ENCODE measurements at regions not wholly inside any gene's neighbourhood (a gene's known extent, or its start where the extent isn't known, plus 50 kb on each side); places are given as distances from the start of the nearest gene placed in this dataset.

- no peak for ATAC-seq
- H3K9me3 Mint-ChIP-seq, result peaks cover 4% of the 10 kb centered on the region
- H3K36me3 Mint-ChIP-seq, result no peaks in the 10 kb centered on the region
- no peak overlapping the region for H3K27ac Mint-ChIP-seq
- no peaks in the 10 kb centered on the region for H3K4me1 Mint-ChIP-seq
- H3K4me3 Mint-ChIP-seq, result no peak overlapping the region
- H3K27me3 Mint-ChIP-seq, result no peaks in the 10 kb centered on the region
Observed at GRCh38 chr5:74072646-74073045, 446.6 kb downstream of the ARHGEF28 start.

- H3K4me3 Mint-ChIP-seq, result no peak overlapping the region
- H3K9me3 Mint-ChIP-seq, result no peaks in the 10 kb centered on the region
- no peaks in the 10 kb centered on the region for H3K36me3 Mint-ChIP-seq
- no peak overlapping the region for H3K27ac Mint-ChIP-seq
- no peak for ATAC-seq
- H3K4me1 Mint-ChIP-seq, result no peaks in the 10 kb centered on the region
- H3K27me3 Mint-ChIP-seq, result no peaks in the 10 kb centered on the region
Observed at GRCh38 chr5:74070766-74071165, 444.8 kb downstream of the ARHGEF28 start.

- H3K4me1 Mint-ChIP-seq, result no peaks in the 10 kb centered on the region
- no peak for ATAC-seq
- no peaks in the 10 kb centered on the region for H3K36me3 Mint-ChIP-seq
- H3K27me3 Mint-ChIP-seq, result no peaks in the 10 kb centered on the region
- no peak overlapping the region for H3K4me3 Mint-ChIP-seq
- H3K27ac Mint-ChIP-seq, result no peak overlapping the region
- H3K9me3 Mint-ChIP-seq, result no peaks in the 10 kb centered on the region
Observed at GRCh38 chr5:74069741-74070140, 443.7 kb downstream of the ARHGEF28 start.

- no peaks in the 10 kb centered on the region for H3K9me3 Mint-ChIP-seq
- no peaks in the 10 kb centered on the region for H3K4me1 Mint-ChIP-seq
- ATAC-seq, result no peak
- no peak overlapping the region for H3K27ac Mint-ChIP-seq
- no peak overlapping the region for H3K4me3 Mint-ChIP-seq
- H3K27me3 Mint-ChIP-seq, result no peaks in the 10 kb centered on the region
- H3K36me3 Mint-ChIP-seq, result no peaks in the 10 kb centered on the region
Observed at GRCh38 chr5:74067748-74068541, 441.9 kb downstream of the ARHGEF28 start.

GRCh38 chr5:74064911-74065310 is 438.9 kb downstream of the ARHGEF28 start:
- H3K27ac Mint-ChIP-seq, result no peak overlapping the region
- H3K4me3 Mint-ChIP-seq, result no peak overlapping the region
- no peaks in the 10 kb centered on the region for H3K36me3 Mint-ChIP-seq
- H3K27me3 Mint-ChIP-seq, result no peaks in the 10 kb centered on the region
- no peaks in the 10 kb centered on the region for H3K4me1 Mint-ChIP-seq
- no peak for ATAC-seq
- H3K9me3 Mint-ChIP-seq, result no peaks in the 10 kb centered on the region

GRCh38 chr5:74064225-74064624 is 438.2 kb downstream of the ARHGEF28 start:
- H3K4me3 Mint-ChIP-seq, result no peak overlapping the region
- ATAC-seq, result no peak

GRCh38 chr5:74063821-74064220 is 437.8 kb downstream of the ARHGEF28 start:
- peak; percentile 41 for ATAC-seq
- H3K4me3 Mint-ChIP-seq, result no peak overlapping the region

More at GRCh38 chr5:74064225-74064624, 438.2 kb downstream of the ARHGEF28 start:
- Mint-ChIP-seq H3K4me1 (no peaks in the 10 kb centered on the region), H3K27ac (no peak overlapping the region), H3K36me3 (no peaks in the 10 kb centered on the region), H3K9me3 (no peaks in the 10 kb centered on the region), H3K27me3 (no peaks in the 10 kb centered on the region)

GRCh38 chr5:74063346-74063745 is 437.4 kb downstream of the ARHGEF28 start:
- H3K36me3 Mint-ChIP-seq, result no peaks in the 10 kb centered on the region
- ATAC-seq, result no peak
- H3K27ac Mint-ChIP-seq, result no peak overlapping the region
- no peaks in the 10 kb centered on the region for H3K9me3 Mint-ChIP-seq
- H3K4me3 Mint-ChIP-seq, result no peak overlapping the region
- no peaks in the 10 kb centered on the region for H3K4me1 Mint-ChIP-seq
- H3K27me3 Mint-ChIP-seq, result no peaks in the 10 kb centered on the region

More at GRCh38 chr5:74063821-74064220, 437.8 kb downstream of the ARHGEF28 start:
- Mint-ChIP-seq H3K36me3 (no peaks in the 10 kb centered on the region), H3K9me3 (no peaks in the 10 kb centered on the region), H3K4me1 (no peaks in the 10 kb centered on the region), H3K27me3 (no peaks in the 10 kb centered on the region), H3K27ac (no peak overlapping the region)

GRCh38 chr5:74061292-74061691 is 435.3 kb downstream of the ARHGEF28 start:
- Mint-ChIP-seq H3K27ac (no peak overlapping the region), H3K36me3 (no peaks in the 10 kb centered on the region), H3K27me3 (peaks cover 6% of the 10 kb centered on the region), H3K4me1 (no peaks in the 10 kb centered on the region), H3K4me3 (no peak overlapping the region), H3K9me3 (no peaks in the 10 kb centered on the region)
- peak; percentile 35 for ATAC-seq

- no peak for ATAC-seq
- H3K9me3 Mint-ChIP-seq, result no peaks in the 10 kb centered on the region
- no peaks in the 10 kb centered on the region for H3K36me3 Mint-ChIP-seq
Observed at GRCh38 chr5:74059706-74060105, 433.7 kb downstream of the ARHGEF28 start.

GRCh38 chr5:74056789-74057164 is 430.8 kb downstream of the ARHGEF28 start:
- H3K9me3 Mint-ChIP-seq, result no peaks in the 10 kb centered on the region
- H3K4me3 Mint-ChIP-seq, result no peak overlapping the region
- no peak for ATAC-seq
- peaks cover 6% of the 10 kb centered on the region for H3K27me3 Mint-ChIP-seq
- H3K27ac Mint-ChIP-seq, result no peak overlapping the region
- H3K4me1 Mint-ChIP-seq, result no peaks in the 10 kb centered on the region
- no peaks in the 10 kb centered on the region for H3K36me3 Mint-ChIP-seq

More at GRCh38 chr5:74059706-74060105, 433.7 kb downstream of the ARHGEF28 start:
- H3K27ac Mint-ChIP-seq, result no peak overlapping the region
- H3K4me1 Mint-ChIP-seq, result no peaks in the 10 kb centered on the region
- no peak overlapping the region for H3K4me3 Mint-ChIP-seq
- H3K27me3 Mint-ChIP-seq, result peaks cover 6% of the 10 kb centered on the region

GRCh38 chr5:74056107-74056788 is 430.3 kb downstream of the ARHGEF28 start:
- peak; percentile 25 for ATAC-seq
- no peak overlapping the region for H3K4me3 Mint-ChIP-seq
- H3K4me1 Mint-ChIP-seq, result no peaks in the 10 kb centered on the region
- peaks cover 6% of the 10 kb centered on the region for H3K27me3 Mint-ChIP-seq
- no peaks in the 10 kb centered on the region for H3K36me3 Mint-ChIP-seq
- H3K27ac Mint-ChIP-seq, result no peak overlapping the region
- H3K9me3 Mint-ChIP-seq, result no peaks in the 10 kb centered on the region

GRCh38 chr5:74055486-74056106 is 429.6 kb downstream of the ARHGEF28 start:
- no peaks in the 10 kb centered on the region for H3K4me1 Mint-ChIP-seq
- H3K27ac Mint-ChIP-seq, result no peak overlapping the region
- no peak for ATAC-seq
- H3K9me3 Mint-ChIP-seq, result no peaks in the 10 kb centered on the region
- peaks cover 6% of the 10 kb centered on the region for H3K27me3 Mint-ChIP-seq
- no peak overlapping the region for H3K4me3 Mint-ChIP-seq
- H3K36me3 Mint-ChIP-seq, result no peaks in the 10 kb centered on the region

- H3K4me3 Mint-ChIP-seq, result no peak overlapping the region
- H3K4me1 Mint-ChIP-seq, result no peaks in the 10 kb centered on the region
- no peaks in the 10 kb centered on the region for H3K36me3 Mint-ChIP-seq
- no peak overlapping the region for H3K27ac Mint-ChIP-seq
- no peak for ATAC-seq
- H3K9me3 Mint-ChIP-seq, result no peaks in the 10 kb centered on the region
- H3K27me3 Mint-ChIP-seq, result peaks cover 6% of the 10 kb centered on the region
Observed at GRCh38 chr5:74054641-74055421, 428.8 kb downstream of the ARHGEF28 start.

- Mint-ChIP-seq H3K4me3 (no peak overlapping the region), H3K27ac (no peak overlapping the region), H3K36me3 (no peaks in the 10 kb centered on the region), H3K27me3 (peaks cover 6% of the 10 kb centered on the region), H3K9me3 (no peaks in the 10 kb centered on the region), H3K4me1 (no peaks in the 10 kb centered on the region)
- ATAC-seq, result no peak
Observed at GRCh38 chr5:74054139-74054538, 428.1 kb downstream of the ARHGEF28 start.

Measured in stimulated activated memory B cell treated with anti-CD40 and anti-IgM and Interleukin-4, amounts not matched to agents 10 μg/mL and 1 μg/mL and 100 μg/mL, for 72 hours (primary cell).